ENCODE measurements at regions not wholly inside any gene's neighbourhood (a gene's known extent, or its start where the extent isn't known, plus 50 kb on each side); places are given as distances from the start of the nearest gene placed in this dataset.

DNA sequence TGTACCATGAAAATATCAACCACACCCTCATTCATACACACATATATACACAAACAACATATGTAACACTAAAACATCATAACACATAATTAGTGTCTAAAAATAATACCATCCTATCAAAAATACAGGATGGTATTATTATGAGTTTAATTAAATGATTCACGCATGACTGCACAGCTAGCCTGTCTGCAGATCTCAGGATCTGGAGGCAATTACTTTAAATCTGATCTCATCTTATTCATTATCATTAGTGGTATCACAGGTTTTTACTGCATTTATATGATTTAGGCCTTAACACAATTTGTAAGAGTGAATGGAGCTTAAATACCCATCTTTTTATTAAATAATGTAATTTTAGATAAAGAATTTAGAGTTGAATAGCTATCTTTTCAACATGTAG lies 443.4 kb upstream of the LINC00305 start:
- no peak overlapping the region for H3K4me3 ChIP-seq
- ATAC-seq (no peak), DNase-seq (ENCODE audit: extremely low read depth in 1 of 4, low spot score in 3 of 4) (no peak), FAIRE-seq (no peak)
- in situ Hi-C loops (cut with MboI) (no loop called here), intact Hi-C loops (cut with micrococcal nuclease) (no loop called here)
- POLR2A ChIA-PET, result no interaction called here
- CTCF ChIA-PET (ENCODE audit: low intra/inter-chr PET ratio), result no interaction called here
- H3K36me3 ChIP-seq (ENCODE audit: control insufficient read depth, insufficient read depth, low read length), result no peaks in the 10 kb centered on the region
- H4K20me1 ChIP-seq (replicated peaks; ENCODE audit: control insufficient read depth, insufficient read depth, low read length), result no peaks in the 10 kb centered on the region
- H3K27ac ChIP-seq (ENCODE audit: extremely low read depth, low read depth, low read length), result no peak overlapping the region
- no TSS peak for BruUV-seq (replicated peaks)
- H3K9me3 ChIP-seq (replicated peaks; ENCODE audit: control insufficient read depth, insufficient read depth, low read depth, low read length), result no peaks in the 10 kb centered on the region
- no peaks in the 10 kb centered on the region for H3K4me1 ChIP-seq (replicated peaks in 1 of 2; ENCODE audit: control insufficient read depth in 2 of 2, insufficient read depth in 2 of 2, low read length in 2 of 2)
- no peaks in the 10 kb centered on the region for H3K27me3 ChIP-seq (ENCODE audit: control insufficient read depth in 2 of 2, insufficient read depth in 2 of 2, low read length in 2 of 2)
- H3K9me1 ChIP-seq (ENCODE audit: control insufficient read depth, insufficient read depth, low read length), result no peaks in the 10 kb centered on the region
- TF ChIP-seq, protein P1, sequence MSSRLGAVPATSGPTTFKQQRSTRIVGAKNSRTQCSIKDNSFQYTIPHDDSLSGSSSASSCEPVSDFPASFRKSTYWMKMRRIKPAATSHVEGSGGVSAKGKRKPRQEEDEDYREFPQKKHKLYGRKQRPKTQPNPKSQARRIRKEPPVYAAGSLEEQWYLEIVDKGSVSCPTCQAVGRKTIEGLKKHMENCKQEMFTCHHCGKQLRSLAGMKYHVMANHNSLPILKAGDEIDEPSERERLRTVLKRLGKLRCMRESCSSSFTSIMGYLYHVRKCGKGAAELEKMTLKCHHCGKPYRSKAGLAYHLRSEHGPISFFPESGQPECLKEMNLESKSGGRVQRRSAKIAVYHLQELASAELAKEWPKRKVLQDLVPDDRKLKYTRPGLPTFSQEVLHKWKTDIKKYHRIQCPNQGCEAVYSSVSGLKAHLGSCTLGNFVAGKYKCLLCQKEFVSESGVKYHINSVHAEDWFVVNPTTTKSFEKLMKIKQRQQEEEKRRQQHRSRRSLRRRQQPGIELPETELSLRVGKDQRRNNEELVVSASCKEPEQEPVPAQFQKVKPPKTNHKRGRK (tag; IDR thresholded peaks at IDR 0.05), result no peak
- TF ChIP-seq POLR2B (IDR thresholded peaks at IDR 0.05; ENCODE audit: low read depth, partially characterized antibody) (no peak), SIRT6 (IDR thresholded peaks at IDR 0.05; ENCODE audit: low read depth, low read length) (no peak), HMGN3 (IDR thresholded peaks at IDR 0.05; ENCODE audit: borderline replicate concordance, extremely low read depth, insufficient read length, low read depth, low read length) (no peak), MAZ (CRISPR knock-in tag; conservative IDR thresholded peaks at IDR 0.05 in 1 of 2, IDR thresholded peaks at IDR 0.05 in 1 of 2) (no peak), U2AF2 (optimal IDR thresholded peaks at IDR 0.05; ENCODE audit: low read depth, low read length) (no peak), ZNF24 (IDR thresholded peaks at IDR 0.05) (no peak), MTF1 (CRISPR knock-in tag; IDR thresholded peaks at IDR 0.05; ENCODE audit: borderline replicate concordance) (no peak), SAP30 (IDR thresholded peaks at IDR 0.05; ENCODE audit: borderline replicate concordance, insufficient read depth, low read depth, low read length, poor library complexity, severe bottlenecking) (no peak), KDM5B (IDR thresholded peaks at IDR 0.05; ENCODE audit: insufficient replicate concordance, low read depth, low read length) (no peak), ELF1 (tag; IDR thresholded peaks at IDR 0.05) (no peak), RAD21 (CRISPR knock-in tag; conservative IDR thresholded peaks at IDR 0.05 in 1 of 2, IDR thresholded peaks at IDR 0.05 in 1 of 2) (no peak), ZNF174 (CRISPR knock-in tag; IDR thresholded peaks at IDR 0.05) (no peak), NR2C1 (IDR thresholded peaks at IDR 0.05) (no peak), NR2C1 (tag; IDR thresholded peaks at IDR 0.05) (no peak), ETS2 (tag; IDR thresholded peaks at IDR 0.05; ENCODE audit: borderline replicate concordance, poor library complexity, severe bottlenecking) (no peak), SNIP1 (IDR thresholded peaks at IDR 0.05; ENCODE audit: low read depth) (no peak)
- TF ChIP-seq, protein P2, sequence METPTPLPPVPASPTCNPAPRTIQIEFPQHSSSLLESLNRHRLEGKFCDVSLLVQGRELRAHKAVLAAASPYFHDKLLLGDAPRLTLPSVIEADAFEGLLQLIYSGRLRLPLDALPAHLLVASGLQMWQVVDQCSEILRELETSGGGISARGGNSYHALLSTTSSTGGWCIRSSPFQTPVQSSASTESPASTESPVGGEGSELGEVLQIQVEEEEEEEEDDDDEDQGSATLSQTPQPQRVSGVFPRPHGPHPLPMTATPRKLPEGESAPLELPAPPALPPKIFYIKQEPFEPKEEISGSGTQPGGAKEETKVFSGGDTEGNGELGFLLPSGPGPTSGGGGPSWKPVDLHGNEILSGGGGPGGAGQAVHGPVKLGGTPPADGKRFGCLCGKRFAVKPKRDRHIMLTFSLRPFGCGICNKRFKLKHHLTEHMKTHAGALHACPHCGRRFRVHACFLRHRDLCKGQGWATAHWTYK (CRISPR knock-in tag; IDR thresholded peaks at IDR 0.05), result no peak
- H3K79me2 ChIP-seq (ENCODE audit: control insufficient read depth, insufficient read depth, low read length), result no peaks in the 10 kb centered on the region
- WGBS (ENCODE audit: insufficient coverage, low coverage, missing lambda C conversion rate), result 0% methylated on average over 1 of the region's 1 CpG
- no peak overlapping the region for H2AFZ ChIP-seq (ENCODE audit: low read depth, low read length)
- H3K4me2 ChIP-seq (ENCODE audit: insufficient read depth, low read length), result no peak overlapping the region
- no peak overlapping the region for H3K9ac ChIP-seq (ENCODE audit: insufficient read depth in 1 of 2, low read depth in 2 of 2, low read length in 2 of 2)

All from K562 (cell line).